HAP-1 (cell line): ENCODE measurements at regions not wholly inside any gene's neighbourhood (a gene's known extent, or its start where the extent isn't known, plus 50 kb on each side); places are given as distances from the start of the nearest gene placed in this dataset.
"Not testable (repeated sequence)": the region's sequence is repeated elsewhere in the genome, so short reads cannot be mapped to it uniquely, and the experiment has no call there.

Experiments
- DNase-seq, 2 experiments: peaks; one replicate each; pipeline ENCODE4 v3.0.0-alpha.2; 2016 to 2020; ENCODE audit warnings: low spot score in 2 of 2
- H3K27me3 ChIP-seq: fragments of 250-450 bp; sonication (Bioruptor Pico); 2 replicates; pipeline ENCODE4 v1.5.1; 2020; ENCODE audit warnings: low read depth, mild to moderate bottlenecking, moderate library complexity
- H3K36me3 ChIP-seq: fragments of 250-450 bp; sonication (Bioruptor Pico); replicated peaks from 2 replicates; pipeline ENCODE4 v1.5.1; 2020; ENCODE audit warnings: mild to moderate bottlenecking
- H3K4me1 ChIP-seq: fragments of 250-450 bp; sonication (Bioruptor Pico); 2 replicates; pipeline ENCODE4 v1.5.1; 2020; ENCODE audit warnings: mild to moderate bottlenecking
- H3K4me3 ChIP-seq: fragments of 250-450 bp; sonication (Bioruptor Pico); 2 replicates; pipeline ENCODE4 v1.5.1; 2020; ENCODE audit warnings: mild to moderate bottlenecking, moderate library complexity
- H3K9me3 ChIP-seq: fragments of 250-450 bp; sonication (Bioruptor Pico); 2 replicates; pipeline ENCODE4 v1.5.1; 2020; ENCODE audit warnings: mild to moderate bottlenecking, moderate library complexity
- in situ Hi-C: fragments of 300-500 bp; cut with MboI; formaldehyde crosslinking; loops from 3 replicates; pipeline ENCODE4 v1.14.3; 2020; ENCODE audit warnings: low sequenced_read_pairs, inconsistent platforms, mixed read lengths

DNA sequence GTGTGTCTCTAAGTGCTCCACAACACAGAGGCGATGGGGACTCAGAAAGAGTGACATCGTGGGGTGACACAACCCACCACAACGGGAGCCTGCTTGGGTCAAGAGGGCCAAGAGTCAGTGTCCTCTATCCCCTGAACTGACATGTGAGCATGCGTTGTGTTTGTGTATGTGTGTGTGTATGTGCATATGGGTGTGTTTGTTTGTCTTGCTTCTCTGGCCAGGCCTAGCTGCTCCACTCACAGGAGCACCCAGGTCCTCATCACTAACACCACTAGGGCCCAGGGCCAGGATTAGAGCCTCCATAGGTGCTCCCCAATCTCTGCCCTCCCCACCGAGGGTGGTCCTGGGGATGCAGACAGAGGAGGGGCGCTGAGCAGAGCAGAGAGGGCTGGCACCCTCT, 115.0 kb upstream of the CTSV start:
- no peaks in the 10 kb centered on the region for H3K9me3 ChIP-seq
- in situ Hi-C loops, result no loop called here
- H3K27me3 ChIP-seq, result no peaks in the 10 kb centered on the region
- no peaks in the 10 kb centered on the region for H3K36me3 ChIP-seq
- H3K4me1 ChIP-seq, result peaks cover 8% of the 10 kb centered on the region
- no peak overlapping the region for H3K4me3 ChIP-seq
- DNase-seq, result no peak

GRCh38 chr9:97153160-97153559, 114.2 kb upstream of the CTSV start:
- H3K4me1 ChIP-seq, result peaks cover 14% of the 10 kb centered on the region
- in situ Hi-C loops, DNase-seq, H3K36me3 ChIP-seq, H3K27me3 ChIP-seq, H3K9me3 ChIP-seq, H3K4me3 ChIP-seq: not testable (repeated sequence)

GRCh38 chr9:97150471-97150870, 111.5 kb upstream of the CTSV start:
- in situ Hi-C loops, H3K4me3 ChIP-seq, H3K36me3 ChIP-seq, H3K27me3 ChIP-seq, DNase-seq, H3K9me3 ChIP-seq: not testable (repeated sequence)
- peaks cover 29% of the 10 kb centered on the region for H3K4me1 ChIP-seq

DNA sequence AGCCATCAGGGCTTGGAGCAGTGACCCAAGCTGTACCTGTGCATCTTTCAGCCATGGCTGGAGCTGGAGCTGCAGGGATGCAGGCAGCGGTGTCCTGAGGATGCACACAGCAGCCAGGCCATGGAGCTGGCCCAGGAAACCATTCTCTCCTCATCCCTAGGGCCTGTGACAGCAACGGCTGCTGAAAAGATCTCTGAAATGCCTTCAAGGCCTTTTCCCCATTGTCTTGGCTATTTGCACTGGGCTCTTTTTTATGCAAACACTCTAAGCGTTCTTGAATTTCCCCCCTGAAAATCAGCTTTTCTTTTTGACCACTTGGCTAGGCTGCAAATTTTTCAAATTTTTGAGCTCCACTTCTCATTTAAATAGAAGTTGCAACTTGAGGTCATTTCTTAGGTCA, 109.5 kb upstream of the CTSV start:
- H3K4me3 ChIP-seq, H3K9me3 ChIP-seq, in situ Hi-C loops, H3K27me3 ChIP-seq, H3K36me3 ChIP-seq: not testable (repeated sequence)
- peak; percentile 79 to 91 for DNase-seq
- H3K4me1 ChIP-seq, result peaks cover 29% of the 10 kb centered on the region

GRCh38 chr9:97145680-97146079, 106.7 kb upstream of the CTSV start:
- peak in 1 of 2 experiments; percentile 9 for DNase-seq

GRCh38 chr9:97140566-97140965, 101.6 kb upstream of the CTSV start:
- no peaks in the 10 kb centered on the region for H3K36me3 ChIP-seq
- no peak for DNase-seq
- no peaks in the 10 kb centered on the region for H3K27me3 ChIP-seq
- H3K4me1 ChIP-seq, result no peaks in the 10 kb centered on the region
- no peaks in the 10 kb centered on the region for H3K9me3 ChIP-seq
- no peak overlapping the region for H3K4me3 ChIP-seq
- in situ Hi-C loops, result no loop called here

More at GRCh38 chr9:97145680-97146079, 106.7 kb upstream of the CTSV start:
- H3K27me3 ChIP-seq, in situ Hi-C loops, H3K36me3 ChIP-seq, H3K9me3 ChIP-seq, H3K4me3 ChIP-seq: not testable (repeated sequence)
- H3K4me1 ChIP-seq, result peaks cover 29% of the 10 kb centered on the region

DNA sequence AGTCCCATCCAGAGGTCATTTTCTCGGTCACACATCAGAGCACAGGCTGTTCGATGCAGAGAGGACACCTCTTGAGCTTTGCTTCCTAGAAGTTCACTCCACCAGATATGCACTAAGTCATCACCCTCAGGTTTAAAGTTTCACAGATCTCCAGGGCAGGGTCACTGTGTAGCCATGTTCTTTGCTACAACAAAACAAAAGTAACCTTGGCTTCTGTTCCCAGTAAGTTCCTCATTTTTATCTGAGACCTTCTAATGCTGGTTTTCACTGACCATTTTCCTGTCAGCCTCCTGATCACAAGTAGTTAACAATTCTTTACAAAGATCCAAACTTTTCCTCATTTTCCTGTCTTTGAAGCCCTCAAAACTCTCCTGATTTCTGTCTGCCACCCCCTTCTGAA, 97.5 kb upstream of the CTSV start:
- H3K4me1 ChIP-seq, result no peaks in the 10 kb centered on the region
- no peak overlapping the region for H3K4me3 ChIP-seq
- no peaks in the 10 kb centered on the region for H3K27me3 ChIP-seq
- H3K9me3 ChIP-seq, result no peaks in the 10 kb centered on the region
- no peak for DNase-seq
- no peaks in the 10 kb centered on the region for H3K36me3 ChIP-seq
- in situ Hi-C loops, result no loop called here

DNA sequence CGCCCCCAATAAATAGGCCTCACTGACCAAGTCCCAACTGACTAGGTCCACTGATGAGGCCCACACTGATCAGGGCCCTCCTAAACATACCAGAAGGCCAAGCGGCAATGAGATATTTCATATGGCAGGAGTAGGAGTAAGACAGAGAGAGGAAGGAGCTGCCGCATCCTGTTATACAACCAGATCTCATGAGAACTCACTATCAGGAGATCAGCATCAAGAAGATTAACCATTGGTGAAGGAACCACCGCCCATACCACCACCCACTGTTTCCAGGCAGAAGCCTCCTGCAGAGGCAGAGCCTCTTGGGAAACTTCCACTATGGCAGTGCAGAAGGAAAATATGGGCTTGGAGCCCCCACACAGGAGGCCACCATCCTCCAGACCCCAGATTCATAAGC, 95.0 kb upstream of the CTSV start:
- in situ Hi-C loops, H3K4me3 ChIP-seq, H3K4me1 ChIP-seq, H3K9me3 ChIP-seq, H3K36me3 ChIP-seq, DNase-seq, H3K27me3 ChIP-seq: not testable (repeated sequence)

DNA sequence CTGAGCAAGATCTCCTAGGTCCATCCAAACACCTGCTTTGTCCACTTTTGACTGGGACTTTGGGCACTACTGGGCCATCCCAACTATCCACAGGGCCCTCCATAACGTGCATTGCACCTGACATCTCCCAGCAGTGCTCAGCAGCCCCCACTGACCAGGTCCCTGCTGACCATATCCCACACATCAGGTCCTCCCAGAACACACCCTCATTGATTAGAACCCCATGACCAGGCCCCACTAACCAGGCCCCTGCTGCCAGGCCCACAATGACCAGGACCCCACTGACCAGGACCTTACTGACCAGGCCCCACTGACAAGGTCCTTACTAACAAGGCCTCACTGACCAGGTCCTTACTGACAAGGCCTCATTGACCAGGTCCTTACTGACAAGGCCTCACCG, 93.9 kb upstream of the CTSV start:
- DNase-seq, result no peak
- H3K4me3 ChIP-seq, result no peak overlapping the region
- no peaks in the 10 kb centered on the region for H3K27me3 ChIP-seq
- in situ Hi-C loops, result no loop called here
- no peaks in the 10 kb centered on the region for H3K4me1 ChIP-seq
- H3K36me3 ChIP-seq, result no peaks in the 10 kb centered on the region
- no peaks in the 10 kb centered on the region for H3K9me3 ChIP-seq

DNA sequence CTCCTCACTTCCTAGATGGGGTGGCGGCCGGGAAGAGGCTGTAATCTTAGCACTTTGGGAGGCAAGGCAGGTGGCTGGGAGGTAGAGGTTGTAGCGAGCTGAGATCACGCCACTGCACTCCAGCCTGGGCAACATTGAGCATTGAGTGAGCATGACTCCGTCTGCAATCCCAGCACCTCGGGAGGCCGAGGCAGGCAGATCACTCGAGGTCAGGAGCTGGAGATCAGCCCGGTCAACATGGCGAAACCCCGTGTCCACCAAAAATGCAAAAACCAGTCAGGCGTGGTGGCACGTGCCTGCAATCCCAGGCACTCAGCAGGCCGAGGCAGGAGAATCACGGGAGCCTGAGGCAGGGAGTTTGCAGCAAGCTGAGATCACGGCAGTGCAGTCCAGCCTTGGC, 91.9 kb upstream of the CTSV start:
- H3K4me1 ChIP-seq, DNase-seq, H3K4me3 ChIP-seq, H3K36me3 ChIP-seq, H3K9me3 ChIP-seq, H3K27me3 ChIP-seq, in situ Hi-C loops: not testable (repeated sequence)

- H3K27me3 ChIP-seq, DNase-seq, H3K4me3 ChIP-seq, H3K4me1 ChIP-seq, H3K36me3 ChIP-seq, in situ Hi-C loops, H3K9me3 ChIP-seq: not testable (repeated sequence)
These were observed 91.4 kb upstream of the CTSV start for GRCh38 chr9:97130387-97130786.

DNA sequence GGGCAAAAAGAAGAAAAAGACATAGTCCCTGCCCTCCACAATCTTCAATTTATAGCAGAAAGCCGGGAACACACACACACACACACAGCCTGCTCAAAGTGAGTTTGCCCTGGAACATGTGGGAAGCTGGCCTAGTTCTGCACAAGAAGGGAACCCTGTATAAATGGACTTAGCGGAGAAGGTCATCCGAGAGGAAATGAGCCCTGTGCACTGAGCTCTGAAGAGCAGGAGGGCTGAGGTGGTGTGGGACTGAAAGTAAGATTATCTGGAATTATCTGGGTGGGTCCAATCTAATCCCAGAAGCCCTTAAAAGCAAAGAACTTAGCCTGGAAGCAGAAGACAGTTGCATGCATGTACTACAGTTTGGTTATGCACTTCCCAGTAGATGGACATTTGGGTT, 90.0 kb upstream of the CTSV start:
- no peak for DNase-seq
- in situ Hi-C loops, result no loop called here
- no peaks in the 10 kb centered on the region for H3K9me3 ChIP-seq
- H3K36me3 ChIP-seq, result no peaks in the 10 kb centered on the region
- H3K4me1 ChIP-seq, result no peaks in the 10 kb centered on the region
- H3K27me3 ChIP-seq, result no peaks in the 10 kb centered on the region
- no peak overlapping the region for H3K4me3 ChIP-seq

DNA sequence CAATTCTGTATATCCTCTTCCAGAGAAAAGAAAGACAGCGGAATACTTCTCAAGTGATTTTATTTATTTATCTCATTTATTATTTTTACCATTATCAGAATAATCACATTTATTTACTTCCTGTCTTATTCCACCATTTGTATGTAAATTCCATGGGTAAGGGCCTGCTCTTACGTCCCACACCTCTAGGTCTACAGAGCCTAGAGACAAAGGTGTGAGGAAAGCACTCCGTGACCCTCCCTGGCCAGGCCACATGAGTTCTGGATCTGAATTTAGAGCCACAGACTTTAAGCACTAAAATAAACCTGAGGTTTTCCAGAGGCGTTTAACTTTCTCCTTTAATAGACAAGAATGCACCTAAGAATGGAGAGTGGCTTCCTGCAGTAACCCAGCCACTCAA, 85.3 kb upstream of the CTSV start:
- H3K9me3 ChIP-seq, result no peaks in the 10 kb centered on the region
- no peaks in the 10 kb centered on the region for H3K4me1 ChIP-seq
- no peaks in the 10 kb centered on the region for H3K27me3 ChIP-seq
- no peaks in the 10 kb centered on the region for H3K36me3 ChIP-seq
- DNase-seq, result no peak
- in situ Hi-C loops, result no loop called here
- no peak overlapping the region for H3K4me3 ChIP-seq

DNA sequence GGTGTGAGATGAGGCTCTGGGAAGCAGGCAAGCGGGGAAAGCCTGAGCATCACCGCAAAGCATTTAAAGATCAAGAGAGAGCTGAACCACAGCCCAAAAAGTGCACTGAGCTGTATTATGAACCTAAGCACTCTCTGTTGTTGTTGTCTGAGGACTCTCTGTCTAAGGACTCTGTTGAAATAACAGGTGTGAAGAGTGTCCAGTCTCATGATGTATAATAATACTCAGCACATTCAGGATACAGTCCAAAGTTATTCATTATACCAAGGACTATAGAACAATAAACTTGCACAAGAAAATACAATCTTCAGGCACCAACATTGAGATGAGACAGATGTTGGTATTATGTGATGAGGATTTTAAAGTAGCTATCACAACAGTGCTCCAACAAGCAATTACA, 71.8 kb upstream of the CTSV start:
- Histone ChIP-seq H3K27me3 (no peaks in the 10 kb centered on the region), H3K4me3 (no peak overlapping the region), H3K36me3 (no peaks in the 10 kb centered on the region), H3K9me3 (no peaks in the 10 kb centered on the region), H3K4me1 (no peaks in the 10 kb centered on the region)
- in situ Hi-C loops, result no loop called here
- DNase-seq, result no peak

DNA sequence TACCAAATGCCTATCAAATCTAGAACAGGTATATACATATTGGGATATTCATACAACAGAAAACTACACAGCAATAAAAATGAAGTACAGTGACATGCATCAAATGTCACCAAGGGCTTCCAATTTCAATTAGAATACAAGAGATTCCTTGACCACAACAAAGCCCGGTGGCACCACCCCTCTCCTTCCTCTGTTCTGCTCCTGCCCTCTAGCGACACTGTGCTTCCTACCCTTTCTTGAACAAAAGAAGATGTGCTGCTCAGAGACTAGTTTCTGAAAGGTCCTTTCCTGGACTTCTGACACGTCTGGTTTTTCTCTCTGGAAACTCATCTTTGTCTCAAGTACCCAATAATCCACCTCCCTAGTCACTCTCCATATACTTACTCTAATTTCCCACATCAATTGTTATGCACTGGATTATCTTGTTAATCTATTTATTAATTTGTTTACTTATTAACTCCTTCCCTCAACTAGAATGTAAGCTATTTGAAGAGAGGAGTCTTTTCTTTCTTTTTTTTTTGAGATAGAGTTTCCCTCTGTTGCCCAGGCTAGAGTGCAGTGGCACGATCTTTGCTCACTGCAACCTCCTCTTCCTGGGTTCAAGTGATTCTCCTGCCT, 70.4 kb upstream of the CTSV start:
- Histone ChIP-seq H3K4me3 (no peak overlapping the region), H3K27me3 (no peaks in the 10 kb centered on the region), H3K4me1 (no peaks in the 10 kb centered on the region), H3K9me3 (no peaks in the 10 kb centered on the region), H3K36me3 (no peaks in the 10 kb centered on the region)
- in situ Hi-C loops, result no loop called here
- DNase-seq, result peak; percentile 74 to 76
